CD4-positive, alpha-beta T cell (primary cell): ENCODE measurements at regions not wholly inside any gene's neighbourhood (a gene's known extent, or its start where the extent isn't known, plus 50 kb on each side); places are given as distances from the start of the nearest gene placed in this dataset.

ENCODE experiments used
- ATAC-seq: fragments of 200-7000 bp; cut with Tn5 transposase; one replicate; pipeline ENCODE4 v1.10.0; 2022; ENCODE audit warnings: mild to moderate bottlenecking; ENCODE audit not compliant: poor library complexity
- CTCF ChIA-PET: fragments of 350-600 bp; sonication (Branson Sonifier 250); formaldehyde crosslinking; loops from one replicate; lab custom pipeline; 2021; ENCODE audit warnings: antibody characterized with exemption, inconsistent platforms; lab: Charles Lee
- POLR2A ChIA-PET: fragments of 350-600 bp; sonication (Branson Sonifier 250); formaldehyde crosslinking; loops from one replicate; lab custom pipeline; 2021; ENCODE audit warnings: antibody characterized with exemption, inconsistent platforms; lab: Charles Lee
- DNase-seq, 14 experiments: peaks; one replicate each; pipeline ENCODE4 v3.0.0-alpha.2; 2013 to 2020; ENCODE audit warnings: mixed read lengths in 2 of 14
- H3K27ac ChIP-seq, 2 donors: one replicate each; pipeline versions ENCODE4 v1.5.1 to v1.7.0; 2013; ENCODE audit warnings: low read length in 2 of 2, low read depth in 1 of 2, mild to moderate bottlenecking in 1 of 2
- H3K27me3 ChIP-seq, 2 experiments: 1 replicate in 1 of 2; 2 replicates in 1 of 2; pipeline versions ENCODE4 v1.6.1 to v1.7.0; 2013; ENCODE audit warnings: low read length in 2 of 2, control low read depth in 1 of 2, mild to moderate bottlenecking in 1 of 2, moderate library complexity in 1 of 2; ENCODE audit not compliant: insufficient read depth in 2 of 2, control insufficient read depth in 1 of 2
- H3K36me3 ChIP-seq: one replicate; pipeline ENCODE4 v1.6.1; 2013; ENCODE audit warnings: low read length, control low read depth; ENCODE audit not compliant: insufficient read depth
- H3K4me1 ChIP-seq: one replicate; pipeline ENCODE4 v1.6.1; 2013; ENCODE audit warnings: low read length, control low read depth; ENCODE audit not compliant: insufficient read depth
- H3K4me3 ChIP-seq: one replicate; pipeline ENCODE4 v1.5.1; 2013; ENCODE audit warnings: mild to moderate bottlenecking, low read length, moderate library complexity
- H3K9me3 ChIP-seq, 2 experiments: 1 replicate in 1 of 2; 2 replicates in 1 of 2; pipeline versions ENCODE4 v1.6.1 to v1.7.0; 2013; ENCODE audit warnings: low read length in 2 of 2, mild to moderate bottlenecking in 2 of 2, control low read depth in 1 of 2, moderate library complexity in 1 of 2; ENCODE audit not compliant: control insufficient read depth in 1 of 2, insufficient read depth in 1 of 2
- H3K27ac Mint-ChIP-seq: one replicate; pipeline ENCODE4 v1.8.0; 2020; ENCODE audit warnings: mixed read lengths
- H3K27me3 Mint-ChIP-seq: one replicate; pipeline ENCODE4 v1.8.0; 2021; ENCODE audit warnings: mixed read lengths
- H3K36me3 Mint-ChIP-seq: one replicate; pipeline ENCODE4 v1.8.0; 2021; ENCODE audit warnings: low read depth, mixed read lengths
- H3K4me1 Mint-ChIP-seq: one replicate; pipeline ENCODE4 v1.8.0; 2021; ENCODE audit warnings: low read depth, mixed read lengths
- H3K4me3 Mint-ChIP-seq: one replicate; pipeline ENCODE4 v1.8.0; 2020; ENCODE audit warnings: mild to moderate bottlenecking, mixed read lengths
- H3K9me3 Mint-ChIP-seq: one replicate; pipeline ENCODE4 v1.8.0; 2020; ENCODE audit warnings: mixed read lengths
- intact Hi-C, 2 experiments: fragments of 100-400 bp; cut with DNase I in 1 of 2; cut with micrococcal nuclease in 1 of 2; formaldehyde crosslinking; loops; one replicate each; pipeline versions ENCODE4 v1.15.1 to v1.9.0; 2023 to 2025; cut with DNase I, micrococcal nuclease
- TF ChIP-seq, protein P1 (sequence below): fragments of 200-600 bp; IDR thresholded peaks from one replicate; pipeline ENCODE4 v1.8.0; 2022; ENCODE audit warnings: antibody characterized with exemption, mild to moderate bottlenecking

DNA sequence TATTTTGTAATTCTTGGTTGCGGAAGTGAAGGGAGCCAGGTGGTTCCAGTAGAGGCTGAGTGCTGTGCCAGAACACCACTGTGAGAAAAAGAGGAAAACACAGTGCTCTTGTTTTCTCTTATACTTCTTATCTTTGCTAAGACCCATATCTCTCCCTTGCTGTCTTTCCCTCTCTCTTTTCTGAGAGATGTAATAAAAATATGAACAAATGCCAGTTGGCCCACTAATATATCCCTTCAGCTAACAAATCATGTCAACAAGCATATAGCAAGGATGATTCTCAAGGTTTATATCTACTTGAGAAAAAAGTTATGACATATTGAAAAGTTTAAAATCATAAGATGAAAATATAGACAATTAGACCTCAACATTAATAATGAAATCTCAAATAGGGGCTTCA is 758.3 kb downstream of the HDGFL1 start:
- no peak overlapping the region for H3K4me3 Mint-ChIP-seq
- no peaks in the 10 kb centered on the region for H3K36me3 Mint-ChIP-seq
- no peaks in the 10 kb centered on the region for H3K27me3 Mint-ChIP-seq
- H3K27ac ChIP-seq, result no peak overlapping the region
- no peaks in the 10 kb centered on the region for H3K9me3 ChIP-seq
- CTCF ChIA-PET, result no interaction called here
- POLR2A ChIA-PET, result no interaction called here
- DNase-seq (no peak), ATAC-seq (no peak)
- H3K27ac Mint-ChIP-seq, result no peak overlapping the region
- no peaks in the 10 kb centered on the region for H3K9me3 Mint-ChIP-seq
- no peaks in the 10 kb centered on the region for H3K27me3 ChIP-seq
- TF ChIP-seq, protein P1, sequence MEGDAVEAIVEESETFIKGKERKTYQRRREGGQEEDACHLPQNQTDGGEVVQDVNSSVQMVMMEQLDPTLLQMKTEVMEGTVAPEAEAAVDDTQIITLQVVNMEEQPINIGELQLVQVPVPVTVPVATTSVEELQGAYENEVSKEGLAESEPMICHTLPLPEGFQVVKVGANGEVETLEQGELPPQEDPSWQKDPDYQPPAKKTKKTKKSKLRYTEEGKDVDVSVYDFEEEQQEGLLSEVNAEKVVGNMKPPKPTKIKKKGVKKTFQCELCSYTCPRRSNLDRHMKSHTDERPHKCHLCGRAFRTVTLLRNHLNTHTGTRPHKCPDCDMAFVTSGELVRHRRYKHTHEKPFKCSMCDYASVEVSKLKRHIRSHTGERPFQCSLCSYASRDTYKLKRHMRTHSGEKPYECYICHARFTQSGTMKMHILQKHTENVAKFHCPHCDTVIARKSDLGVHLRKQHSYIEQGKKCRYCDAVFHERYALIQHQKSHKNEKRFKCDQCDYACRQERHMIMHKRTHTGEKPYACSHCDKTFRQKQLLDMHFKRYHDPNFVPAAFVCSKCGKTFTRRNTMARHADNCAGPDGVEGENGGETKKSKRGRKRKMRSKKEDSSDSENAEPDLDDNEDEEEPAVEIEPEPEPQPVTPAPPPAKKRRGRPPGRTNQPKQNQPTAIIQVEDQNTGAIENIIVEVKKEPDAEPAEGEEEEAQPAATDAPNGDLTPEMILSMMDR, result no peak
- no peaks in the 10 kb centered on the region for H3K36me3 ChIP-seq
- no peak overlapping the region for H3K4me3 ChIP-seq
- H3K4me1 ChIP-seq, result no peaks in the 10 kb centered on the region
- intact Hi-C loops, result no loop called here
- H3K4me1 Mint-ChIP-seq, result no peaks in the 10 kb centered on the region

DNA sequence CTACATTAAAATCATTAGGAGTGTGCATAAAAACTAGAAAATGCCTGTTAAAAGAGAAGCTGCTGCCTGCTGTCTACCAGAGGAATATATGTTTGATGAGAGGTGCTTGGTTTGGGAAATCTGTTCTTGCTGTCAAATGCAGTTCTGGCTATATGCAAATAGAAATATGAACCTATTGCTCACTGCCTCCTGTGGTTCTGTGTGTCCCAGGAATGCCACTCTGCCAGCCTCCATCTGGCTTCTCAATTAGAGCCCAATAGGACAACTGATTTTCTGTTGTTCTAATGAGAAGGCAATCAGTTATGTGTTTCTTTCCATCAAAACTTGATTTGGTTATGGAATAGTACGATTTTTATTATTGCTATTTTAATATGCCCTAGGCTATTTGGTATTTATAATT is 759.7 kb downstream of the HDGFL1 start:
- ATAC-seq (no peak), DNase-seq (no peak)
- Histone ChIP-seq H3K36me3 (no peaks in the 10 kb centered on the region), H3K27me3 (no peaks in the 10 kb centered on the region), H3K4me3 (no peak overlapping the region), H3K4me1 (no peaks in the 10 kb centered on the region), H3K9me3 (no peaks in the 10 kb centered on the region), H3K27ac (no peak overlapping the region)
- Mint-ChIP-seq H3K4me3 (no peak overlapping the region), H3K36me3 (no peaks in the 10 kb centered on the region), H3K27me3 (no peaks in the 10 kb centered on the region), H3K9me3 (no peaks in the 10 kb centered on the region), H3K27ac (no peak overlapping the region), H3K4me1 (no peaks in the 10 kb centered on the region)
- ChIA-PET POLR2A (no interaction called here), CTCF (no interaction called here)
- TF ChIP-seq, protein P1, result no peak
- intact Hi-C loops, result no loop called here

DNA sequence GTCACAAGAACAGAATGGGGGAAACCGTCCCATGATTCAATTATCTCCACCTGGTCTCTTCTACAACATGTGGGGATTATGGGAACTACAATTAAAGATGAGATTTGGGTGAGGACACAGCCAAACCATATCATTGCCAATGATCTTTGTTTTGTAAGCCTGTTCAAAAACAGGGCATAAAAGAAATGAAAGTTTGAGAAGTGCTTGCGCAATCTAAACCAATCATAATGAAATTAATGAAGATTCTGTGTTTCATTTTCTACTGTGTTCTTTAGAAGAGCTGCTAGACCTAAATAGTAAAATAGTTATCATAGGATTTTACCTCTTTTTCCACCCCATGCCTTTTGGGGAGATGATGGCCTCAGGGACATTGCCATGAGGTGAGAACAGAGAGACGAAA is 761.3 kb downstream of the HDGFL1 start:
- no peaks in the 10 kb centered on the region for H3K27me3 Mint-ChIP-seq
- H3K4me3 Mint-ChIP-seq, result no peak overlapping the region
- intact Hi-C loops, result no loop called here
- no peaks in the 10 kb centered on the region for H3K27me3 ChIP-seq
- H3K4me1 Mint-ChIP-seq, result no peaks in the 10 kb centered on the region
- TF ChIP-seq, protein P1, result no peak
- no peaks in the 10 kb centered on the region for H3K4me1 ChIP-seq
- H3K9me3 ChIP-seq, result no peaks in the 10 kb centered on the region
- no peak overlapping the region for H3K27ac Mint-ChIP-seq
- no peaks in the 10 kb centered on the region for H3K9me3 Mint-ChIP-seq
- ATAC-seq (no peak), DNase-seq (no peak)
- no peaks in the 10 kb centered on the region for H3K36me3 Mint-ChIP-seq
- H3K36me3 ChIP-seq, result no peaks in the 10 kb centered on the region
- H3K27ac ChIP-seq, result no peak overlapping the region
- POLR2A ChIA-PET, result no interaction called here
- no peak overlapping the region for H3K4me3 ChIP-seq
- CTCF ChIA-PET, result no interaction called here
